ENCODE measurements at regions not wholly inside any gene's neighbourhood (a gene's known extent, or its start where the extent isn't known, plus 50 kb on each side); places are given as distances from the start of the nearest gene placed in this dataset.

DNA sequence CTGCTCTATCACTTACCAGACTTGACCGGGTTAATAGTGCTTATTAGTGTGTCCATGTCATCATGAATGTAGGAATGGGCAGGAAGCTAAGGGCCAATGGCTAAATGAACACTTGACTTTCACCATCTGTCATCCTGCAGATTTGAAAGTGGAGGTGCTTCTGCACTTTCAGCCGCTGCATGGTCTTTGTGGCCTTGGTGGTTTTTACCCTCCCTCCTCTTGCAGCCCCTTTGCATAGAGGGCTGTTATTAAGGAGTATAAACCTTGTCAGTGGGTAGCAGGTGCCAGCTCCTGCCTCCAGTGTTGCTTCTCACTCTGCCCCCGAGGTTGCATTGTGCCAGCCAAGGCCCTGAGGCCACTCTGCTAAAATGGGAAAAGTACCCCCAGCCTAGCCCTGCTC is 122.2 kb upstream of the TNFAIP3 start:
- TF ChIP-seq, protein P1, sequence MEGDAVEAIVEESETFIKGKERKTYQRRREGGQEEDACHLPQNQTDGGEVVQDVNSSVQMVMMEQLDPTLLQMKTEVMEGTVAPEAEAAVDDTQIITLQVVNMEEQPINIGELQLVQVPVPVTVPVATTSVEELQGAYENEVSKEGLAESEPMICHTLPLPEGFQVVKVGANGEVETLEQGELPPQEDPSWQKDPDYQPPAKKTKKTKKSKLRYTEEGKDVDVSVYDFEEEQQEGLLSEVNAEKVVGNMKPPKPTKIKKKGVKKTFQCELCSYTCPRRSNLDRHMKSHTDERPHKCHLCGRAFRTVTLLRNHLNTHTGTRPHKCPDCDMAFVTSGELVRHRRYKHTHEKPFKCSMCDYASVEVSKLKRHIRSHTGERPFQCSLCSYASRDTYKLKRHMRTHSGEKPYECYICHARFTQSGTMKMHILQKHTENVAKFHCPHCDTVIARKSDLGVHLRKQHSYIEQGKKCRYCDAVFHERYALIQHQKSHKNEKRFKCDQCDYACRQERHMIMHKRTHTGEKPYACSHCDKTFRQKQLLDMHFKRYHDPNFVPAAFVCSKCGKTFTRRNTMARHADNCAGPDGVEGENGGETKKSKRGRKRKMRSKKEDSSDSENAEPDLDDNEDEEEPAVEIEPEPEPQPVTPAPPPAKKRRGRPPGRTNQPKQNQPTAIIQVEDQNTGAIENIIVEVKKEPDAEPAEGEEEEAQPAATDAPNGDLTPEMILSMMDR (IDR thresholded peaks at IDR 0.05) = no peak
- TF ChIP-seq POLR2A (IDR thresholded peaks at IDR 0.05) = no peak

Measured in upper lobe of left lung (tissue), 4 donors.